ENCODE measurements at regions not wholly inside any gene's neighbourhood (a gene's known extent, or its start where the extent isn't known, plus 50 kb on each side); places are given as distances from the start of the nearest gene placed in this dataset.

DNA sequence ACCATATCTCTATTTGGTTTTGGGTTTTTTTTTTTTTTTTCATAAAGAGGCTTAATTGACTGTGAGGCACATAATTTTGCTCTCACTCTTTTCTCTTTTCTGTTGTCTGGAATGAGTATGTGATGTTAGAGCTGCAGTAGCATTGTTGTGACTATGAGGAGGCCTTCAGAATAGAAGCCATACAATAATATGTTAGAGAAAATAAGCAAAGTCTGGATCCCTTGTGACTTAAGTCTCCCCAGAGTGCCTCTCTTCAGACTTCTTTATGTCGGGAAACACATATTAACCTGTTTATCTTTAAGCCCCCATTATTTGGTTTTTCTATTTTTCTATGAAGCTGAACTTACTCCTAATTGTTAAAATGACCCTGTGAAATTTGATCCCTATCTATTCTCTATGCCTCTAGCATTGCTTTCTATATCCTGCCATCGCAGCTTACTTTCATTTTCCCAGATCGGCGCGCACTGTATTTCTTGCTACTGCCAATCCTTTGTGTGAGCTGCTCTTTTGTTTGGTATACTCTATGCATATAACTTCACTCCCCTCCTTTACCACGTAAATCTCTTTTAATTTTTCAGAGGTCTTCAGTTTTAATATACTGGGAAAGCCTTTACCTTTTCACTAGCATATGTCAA lies 372.5 kb upstream of the KCNN2 start:
- FAIRE-seq (no peak), ATAC-seq (no peak), DNase-seq (no peak)
- WGBS, 2 donors, result 90 to 91% methylated on average over 6 of the region's 6 CpGs
- H3K36me3 ChIP-seq, result no peaks in the 10 kb centered on the region
- TF ChIP-seq, protein P1, sequence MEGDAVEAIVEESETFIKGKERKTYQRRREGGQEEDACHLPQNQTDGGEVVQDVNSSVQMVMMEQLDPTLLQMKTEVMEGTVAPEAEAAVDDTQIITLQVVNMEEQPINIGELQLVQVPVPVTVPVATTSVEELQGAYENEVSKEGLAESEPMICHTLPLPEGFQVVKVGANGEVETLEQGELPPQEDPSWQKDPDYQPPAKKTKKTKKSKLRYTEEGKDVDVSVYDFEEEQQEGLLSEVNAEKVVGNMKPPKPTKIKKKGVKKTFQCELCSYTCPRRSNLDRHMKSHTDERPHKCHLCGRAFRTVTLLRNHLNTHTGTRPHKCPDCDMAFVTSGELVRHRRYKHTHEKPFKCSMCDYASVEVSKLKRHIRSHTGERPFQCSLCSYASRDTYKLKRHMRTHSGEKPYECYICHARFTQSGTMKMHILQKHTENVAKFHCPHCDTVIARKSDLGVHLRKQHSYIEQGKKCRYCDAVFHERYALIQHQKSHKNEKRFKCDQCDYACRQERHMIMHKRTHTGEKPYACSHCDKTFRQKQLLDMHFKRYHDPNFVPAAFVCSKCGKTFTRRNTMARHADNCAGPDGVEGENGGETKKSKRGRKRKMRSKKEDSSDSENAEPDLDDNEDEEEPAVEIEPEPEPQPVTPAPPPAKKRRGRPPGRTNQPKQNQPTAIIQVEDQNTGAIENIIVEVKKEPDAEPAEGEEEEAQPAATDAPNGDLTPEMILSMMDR (IDR thresholded peaks at IDR 0.05), result no peak
- peaks cover 0 to 6% (median 4%) of the 10 kb centered on the region in 3 donors for H3K4me1 ChIP-seq
- no peaks in the 10 kb centered on the region for H3K27me3 ChIP-seq
- no peak overlapping the region for H3K4me3 ChIP-seq
- no peaks in the 10 kb centered on the region for H3K9me3 ChIP-seq
- intact Hi-C loops (cut with DNase I), result no loop called here
- H3K27ac ChIP-seq, result no peak overlapping the region

DNA sequence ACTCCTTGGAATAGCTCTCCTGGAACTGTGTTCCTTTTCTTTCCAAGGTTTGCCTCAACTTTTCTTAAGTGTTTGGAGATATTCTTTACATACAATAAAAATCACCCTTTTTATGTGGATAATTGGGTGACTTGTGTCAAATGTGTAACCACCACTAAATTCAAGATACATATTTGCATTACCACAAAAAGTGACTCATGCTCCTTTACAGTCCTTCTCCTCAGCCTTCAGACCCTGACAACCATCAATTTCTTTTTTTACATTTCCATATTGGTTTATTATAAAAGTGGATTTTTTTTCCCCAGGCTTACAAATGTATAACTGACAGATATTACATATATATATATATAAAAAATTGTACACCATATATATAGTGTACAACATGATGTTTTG lies 372.0 kb upstream of the KCNN2 start:
- H3K4me1 ChIP-seq, result peaks cover 0 to under 1% (median 0%) of the 10 kb centered on the region in 3 donors
- H3K9me3 ChIP-seq, result no peaks in the 10 kb centered on the region
- no peak for DNase-seq
- intact Hi-C loops (cut with DNase I), result no loop called here
- no peaks in the 10 kb centered on the region for H3K27me3 ChIP-seq
- H3K27ac ChIP-seq, result no peak overlapping the region
- no peak overlapping the region for H3K4me3 ChIP-seq
- ATAC-seq, result no peak
- no peak for FAIRE-seq
- H3K36me3 ChIP-seq, result no peaks in the 10 kb centered on the region
- TF ChIP-seq, protein P1 (IDR thresholded peaks at IDR 0.05), result no peak

DNA sequence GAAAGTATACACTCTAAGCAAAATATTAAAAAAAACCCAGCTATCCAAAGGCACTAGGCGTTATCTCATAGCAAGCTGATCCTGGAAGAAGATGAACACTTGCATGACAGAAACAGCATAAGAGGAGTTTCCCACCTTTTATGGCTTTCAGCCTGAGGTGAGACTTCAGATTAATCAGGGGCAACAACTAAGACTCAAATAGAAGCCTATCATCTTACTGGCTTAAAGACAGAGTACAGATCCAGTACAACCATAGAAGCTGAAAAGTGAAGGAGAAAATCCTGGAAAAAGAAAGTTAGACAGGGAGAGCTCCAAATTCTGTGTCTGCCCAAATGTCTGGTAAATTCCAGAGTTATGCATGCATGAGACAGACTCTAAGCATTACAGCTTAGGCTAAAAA lies 360.8 kb upstream of the KCNN2 start:
- Histone ChIP-seq H3K4me1 (no peaks in the 10 kb centered on the region), H3K27me3 (no peaks in the 10 kb centered on the region), H3K27ac (no peak overlapping the region), H3K36me3 (no peaks in the 10 kb centered on the region), H3K4me3 (no peak overlapping the region), H3K9me3 (no peaks in the 10 kb centered on the region)
- intact Hi-C loops (cut with DNase I), result no loop called here
- FAIRE-seq, result no peak
- ATAC-seq, result no peak
- 0 to 56% methylated on average over 1 of the region's 1 CpG for WGBS, 2 donors
- TF ChIP-seq, protein P1 (IDR thresholded peaks at IDR 0.05), result no peak
- no peak for DNase-seq

DNA sequence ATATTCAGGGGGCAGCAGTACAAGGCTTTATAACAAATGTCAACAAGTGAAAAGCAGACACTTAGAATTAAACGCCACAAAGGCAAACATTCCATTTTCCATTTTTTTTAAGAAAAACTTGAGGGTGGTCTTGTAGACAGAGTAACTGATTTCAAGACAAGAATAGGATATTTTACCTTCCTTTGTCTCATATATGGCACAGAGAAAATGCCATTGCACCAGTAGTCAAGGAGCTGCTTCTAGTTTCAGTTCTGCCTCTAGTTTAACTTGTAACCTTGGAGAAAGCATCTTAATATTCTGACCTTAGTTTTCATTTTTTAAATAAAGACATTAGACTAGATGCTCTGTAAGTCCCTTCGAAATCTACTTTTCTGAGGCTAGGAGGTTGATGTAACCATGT lies 355.3 kb upstream of the KCNN2 start:
- no peak overlapping the region for H3K4me3 ChIP-seq
- 35 to 52% methylated on average over 2 of the region's 2 CpGs for WGBS, 2 donors
- TF ChIP-seq, protein P1 (IDR thresholded peaks at IDR 0.05), result no peak
- DNase-seq (no peak), ATAC-seq (no peak), FAIRE-seq (no peak)
- no peaks in the 10 kb centered on the region for H3K27me3 ChIP-seq
- no peak overlapping the region for H3K27ac ChIP-seq
- H3K4me1 ChIP-seq, result no peaks in the 10 kb centered on the region
- intact Hi-C loops (cut with DNase I), result no loop called here
- H3K9me3 ChIP-seq, result no peaks in the 10 kb centered on the region
- no peaks in the 10 kb centered on the region for H3K36me3 ChIP-seq

DNA sequence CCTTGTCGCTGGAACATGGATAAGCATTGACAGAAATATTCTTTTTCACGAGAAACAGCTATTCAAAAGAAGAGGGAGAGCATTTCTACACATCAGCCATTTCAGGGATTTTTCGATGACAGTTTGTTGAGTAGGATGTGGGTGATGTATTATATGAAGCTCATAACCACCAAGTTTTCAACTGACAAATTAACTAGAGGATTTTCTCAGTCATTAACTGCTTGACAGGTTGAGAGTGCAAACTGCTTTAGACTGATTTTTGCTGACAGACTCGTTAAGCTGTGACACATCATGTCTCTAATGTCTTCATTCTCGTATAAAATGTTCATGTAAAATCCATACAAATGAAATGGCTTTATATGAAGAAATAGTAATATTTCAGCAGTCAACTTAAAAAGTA lies 354.2 kb upstream of the KCNN2 start:
- Histone ChIP-seq H3K27ac (no peak overlapping the region), H3K36me3 (no peaks in the 10 kb centered on the region), H3K4me3 (no peak overlapping the region), H3K9me3 (no peaks in the 10 kb centered on the region), H3K27me3 (no peaks in the 10 kb centered on the region), H3K4me1 (no peaks in the 10 kb centered on the region)
- TF ChIP-seq, protein P1 (IDR thresholded peaks at IDR 0.05), result no peak
- ATAC-seq (no peak), FAIRE-seq (no peak), DNase-seq (no peak)
- 74 to 77% methylated on average over 5 of the region's 5 CpGs for WGBS, 2 donors
- intact Hi-C loops (cut with DNase I), result no loop called here
